ENCODE measurements at regions not wholly inside any gene's neighbourhood (a gene's known extent, or its start where the extent isn't known, plus 50 kb on each side); places are given as distances from the start of the nearest gene placed in this dataset.

GRCh38 chr11:91952056-91952455 lies 272.6 kb upstream of the FAT3 start:
- Histone ChIP-seq H3K9me3 (ENCODE audit: severe bottlenecking) (no peaks in the 10 kb centered on the region), H3K27me3 (ENCODE audit: insufficient read depth, poor library complexity, severe bottlenecking) (no peaks in the 10 kb centered on the region), H3K36me3 (ENCODE audit: low read depth) (no peaks in the 10 kb centered on the region), H3K4me3 (ENCODE audit: severe bottlenecking) (no peak overlapping the region), H3K4me1 (ENCODE audit: insufficient read depth, poor library complexity, severe bottlenecking) (peaks cover 6% of the 10 kb centered on the region), H3K27ac (ENCODE audit: poor library complexity, severe bottlenecking) (no peak overlapping the region)
- no peak for TF ChIP-seq CTCF (IDR thresholded peaks at IDR 0.05; ENCODE audit: poor library complexity, severe bottlenecking)
- ATAC-seq (ENCODE audit: low read depth) (no peak), DNase-seq (ENCODE audit: low spot score) (no peak)

- Histone ChIP-seq H3K27ac (ENCODE audit: poor library complexity, severe bottlenecking) (no peak overlapping the region), H3K9me3 (ENCODE audit: severe bottlenecking) (no peaks in the 10 kb centered on the region), H3K36me3 (ENCODE audit: low read depth) (no peaks in the 10 kb centered on the region), H3K4me1 (ENCODE audit: insufficient read depth, poor library complexity, severe bottlenecking) (peaks cover 10% of the 10 kb centered on the region), H3K4me3 (ENCODE audit: severe bottlenecking) (no peak overlapping the region), H3K27me3 (ENCODE audit: insufficient read depth, poor library complexity, severe bottlenecking) (no peaks in the 10 kb centered on the region)
- DNase-seq (ENCODE audit: low spot score), result no peak
- no peak for TF ChIP-seq CTCF (IDR thresholded peaks at IDR 0.05; ENCODE audit: poor library complexity, severe bottlenecking)
- peak; percentile 87 for ATAC-seq (ENCODE audit: low read depth)
These were observed 277.3 kb upstream of the FAT3 start for GRCh38 chr11:91947215-91947820.

GRCh38 chr11:91946397-91946951 lies 278.1 kb upstream of the FAT3 start:
- Histone ChIP-seq H3K4me1 (ENCODE audit: insufficient read depth, poor library complexity, severe bottlenecking) (peaks cover 10% of the 10 kb centered on the region), H3K4me3 (ENCODE audit: severe bottlenecking) (no peak overlapping the region), H3K36me3 (ENCODE audit: low read depth) (no peaks in the 10 kb centered on the region), H3K9me3 (ENCODE audit: severe bottlenecking) (no peaks in the 10 kb centered on the region), H3K27me3 (ENCODE audit: insufficient read depth, poor library complexity, severe bottlenecking) (no peaks in the 10 kb centered on the region), H3K27ac (ENCODE audit: poor library complexity, severe bottlenecking) (no peak overlapping the region)
- no peak for TF ChIP-seq CTCF (IDR thresholded peaks at IDR 0.05; ENCODE audit: poor library complexity, severe bottlenecking)
- ATAC-seq (ENCODE audit: low read depth) (no peak), DNase-seq (ENCODE audit: low spot score) (no peak)

GRCh38 chr11:91935120-91935519 lies 289.5 kb upstream of the FAT3 start:
- ATAC-seq (ENCODE audit: low read depth) (no peak; the same call in 2 of the 3 replicates), DNase-seq (ENCODE audit: low spot score) (no peak)
- H3K27me3 ChIP-seq (ENCODE audit: insufficient read depth, poor library complexity, severe bottlenecking), result no peaks in the 10 kb centered on the region
- no peak overlapping the region for H3K4me3 ChIP-seq (ENCODE audit: severe bottlenecking)
- H3K36me3 ChIP-seq (ENCODE audit: low read depth), result no peaks in the 10 kb centered on the region
- no peak overlapping the region for H3K27ac ChIP-seq (ENCODE audit: poor library complexity, severe bottlenecking)
- no peak for TF ChIP-seq CTCF (IDR thresholded peaks at IDR 0.05; ENCODE audit: poor library complexity, severe bottlenecking)
- no peaks in the 10 kb centered on the region for H3K9me3 ChIP-seq (ENCODE audit: severe bottlenecking)
- H3K4me1 ChIP-seq (ENCODE audit: insufficient read depth, poor library complexity, severe bottlenecking), result no peaks in the 10 kb centered on the region

GRCh38 chr11:91932151-91932821 lies 292.3 kb upstream of the FAT3 start:
- ATAC-seq (ENCODE audit: low read depth) (no peak), DNase-seq (ENCODE audit: low spot score) (no peak)
- no peaks in the 10 kb centered on the region for H3K27me3 ChIP-seq (ENCODE audit: insufficient read depth, poor library complexity, severe bottlenecking)
- no peak overlapping the region for H3K4me3 ChIP-seq (ENCODE audit: severe bottlenecking)
- no peaks in the 10 kb centered on the region for H3K4me1 ChIP-seq (ENCODE audit: insufficient read depth, poor library complexity, severe bottlenecking)
- H3K36me3 ChIP-seq (ENCODE audit: low read depth), result no peaks in the 10 kb centered on the region
- no peak for TF ChIP-seq CTCF (IDR thresholded peaks at IDR 0.05; ENCODE audit: poor library complexity, severe bottlenecking)
- H3K9me3 ChIP-seq (ENCODE audit: severe bottlenecking), result no peaks in the 10 kb centered on the region
- H3K27ac ChIP-seq (ENCODE audit: poor library complexity, severe bottlenecking), result no peak overlapping the region
